COLO668 (cell line): ENCODE measurements at regions not wholly inside any gene's neighbourhood (a gene's known extent, or its start where the extent isn't known, plus 50 kb on each side); places are given as distances from the start of the nearest gene placed in this dataset.
A peak's percentile ranks its signal among the peaks of the same experiment; 100 is the strongest.

Experiments used
- DNase-seq: peaks from one replicate; lab custom pipeline; 2025; ENCODE audit not compliant: unreplicated experiment; lab: John Stamatoyannopoulos, UW

GRCh38 chr13:31895691-31896090, 135.9 kb upstream of the FRY start:
- DNase-seq, result no peak

- DNase-seq, result no peak
These were observed 135.1 kb upstream of the FRY start for GRCh38 chr13:31896427-31896826.

DNA sequence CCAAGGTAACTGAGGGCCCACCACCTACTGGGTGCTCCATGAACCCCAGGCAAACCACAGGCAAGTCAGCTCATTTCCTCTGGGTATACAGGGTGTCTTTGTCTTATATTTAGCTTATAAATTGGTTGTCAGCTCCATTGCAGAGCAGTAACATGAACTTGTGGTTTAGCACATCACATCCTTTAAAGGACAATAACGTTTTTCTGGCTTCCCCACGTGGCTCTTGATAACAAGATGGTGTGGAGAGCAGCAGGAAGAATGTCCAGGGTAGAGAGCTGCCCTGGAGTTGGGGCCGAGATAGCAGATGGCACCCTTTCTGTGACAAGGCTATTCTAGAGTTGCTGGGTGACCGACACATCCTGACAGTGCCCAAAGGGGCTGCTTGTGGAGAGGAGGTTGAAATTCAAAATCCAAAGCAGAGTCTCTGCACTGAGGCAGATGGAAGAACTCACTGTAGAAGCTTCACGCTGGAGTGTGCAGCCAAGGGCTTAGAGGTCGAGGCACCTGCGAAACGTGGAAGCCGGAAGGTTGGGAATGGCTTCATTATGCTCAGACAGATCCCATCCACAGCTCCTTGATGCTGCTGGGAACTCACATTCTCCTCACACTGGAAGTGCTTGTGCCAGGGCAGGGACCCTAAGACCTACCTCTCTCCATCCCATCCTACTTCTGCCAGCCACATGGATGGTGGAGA, 133.0 kb upstream of the FRY start:
- no peak for DNase-seq

DNA sequence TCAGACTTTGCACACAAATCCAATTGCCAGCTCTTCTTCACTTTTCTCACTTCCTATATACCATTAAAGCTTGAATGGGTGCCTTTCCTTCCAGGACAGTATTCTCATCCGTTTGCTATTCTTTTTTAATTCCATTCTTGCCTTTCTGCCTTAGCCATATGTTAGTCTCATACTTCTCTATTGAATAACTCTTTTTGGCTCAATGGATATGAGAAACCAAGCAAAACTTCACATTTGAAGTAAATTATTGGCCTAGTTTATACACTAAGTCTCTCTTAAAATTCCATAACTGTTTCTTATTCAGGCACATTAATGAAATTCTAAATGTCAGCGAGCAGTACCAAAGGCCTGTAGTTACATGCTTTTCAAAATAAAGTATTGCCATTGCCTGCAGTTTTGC, 129.6 kb upstream of the FRY start:
- no peak for DNase-seq

GRCh38 chr13:31903111-31903815, 128.3 kb upstream of the FRY start:
- no peak for DNase-seq

GRCh38 chr13:31904941-31905824, 126.4 kb upstream of the FRY start:
- no peak for DNase-seq

DNA sequence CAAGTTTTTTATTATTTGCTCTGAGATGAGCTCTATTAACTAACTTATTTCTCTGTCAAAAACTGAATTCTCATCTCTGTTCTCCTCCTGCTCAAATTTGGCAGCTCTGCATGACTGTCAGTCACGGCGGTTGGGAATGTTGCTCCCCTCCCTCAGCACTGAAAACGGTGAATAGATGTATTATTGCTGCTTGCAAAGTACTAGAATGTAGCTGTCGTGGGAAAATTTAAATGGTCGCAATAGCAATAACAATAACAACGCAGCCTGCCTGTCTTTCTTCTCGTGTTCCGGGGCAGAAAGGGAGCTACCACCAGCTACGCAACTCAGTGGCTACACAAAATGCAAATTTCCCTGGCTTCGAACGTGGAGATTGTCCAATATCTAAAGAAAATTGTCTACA, 125.6 kb upstream of the FRY start:
- DNase-seq, result no peak

GRCh38 chr13:31908696-31909411, 122.7 kb upstream of the FRY start:
- no peak for DNase-seq

DNA sequence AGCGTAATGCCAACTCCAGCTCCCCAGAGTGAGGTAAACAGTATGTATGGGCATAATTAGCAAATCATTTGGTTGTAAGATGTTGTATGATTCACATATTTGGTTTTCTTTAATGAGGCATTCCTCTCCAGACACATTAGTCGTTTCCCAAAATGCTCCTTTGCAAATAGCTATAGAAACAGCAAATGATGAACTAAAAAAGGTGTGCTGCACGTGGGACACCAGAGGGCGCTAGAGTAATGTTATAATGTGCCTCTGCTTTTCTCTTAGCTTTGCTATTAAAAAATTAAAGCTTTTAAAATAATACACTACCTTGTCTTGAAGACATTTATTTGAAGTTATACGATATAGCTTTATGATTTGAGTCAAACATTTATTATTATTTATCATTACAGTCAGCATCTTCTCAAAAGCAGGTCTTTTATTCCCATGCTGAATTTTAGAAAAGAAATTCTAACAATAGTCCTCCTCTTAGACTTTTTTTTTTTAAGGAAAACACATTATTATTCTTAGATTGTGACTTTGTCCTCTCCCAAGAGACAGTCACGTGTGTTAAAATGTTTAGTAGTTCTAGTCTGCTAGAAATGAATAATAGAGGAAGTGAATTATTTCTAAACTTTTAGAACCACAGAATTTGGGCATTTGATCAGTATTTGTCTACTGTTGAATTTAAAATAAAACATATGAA, 121.6 kb upstream of the FRY start:
- DNase-seq, result peak; percentile 78

DNA sequence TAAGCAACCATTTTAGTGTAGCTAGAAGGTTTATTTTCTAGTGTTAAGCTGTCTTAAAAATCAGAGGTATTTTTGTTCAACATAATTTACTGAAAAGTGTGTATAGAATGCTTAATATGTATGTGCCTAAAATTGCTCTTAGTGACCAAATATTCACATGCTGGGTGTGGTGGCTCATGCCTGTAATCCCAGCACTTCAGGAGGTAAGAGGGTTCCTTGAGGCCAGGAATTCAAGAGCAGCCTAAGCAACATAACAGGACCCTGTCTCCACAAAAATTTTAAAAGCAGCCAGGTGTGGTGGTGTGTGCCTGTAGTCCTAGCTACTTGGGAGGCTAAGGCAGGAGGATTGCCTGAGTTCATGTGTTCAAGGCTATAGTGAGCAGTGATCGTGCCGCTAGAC, 120.9 kb upstream of the FRY start:
- no peak for DNase-seq

DNA sequence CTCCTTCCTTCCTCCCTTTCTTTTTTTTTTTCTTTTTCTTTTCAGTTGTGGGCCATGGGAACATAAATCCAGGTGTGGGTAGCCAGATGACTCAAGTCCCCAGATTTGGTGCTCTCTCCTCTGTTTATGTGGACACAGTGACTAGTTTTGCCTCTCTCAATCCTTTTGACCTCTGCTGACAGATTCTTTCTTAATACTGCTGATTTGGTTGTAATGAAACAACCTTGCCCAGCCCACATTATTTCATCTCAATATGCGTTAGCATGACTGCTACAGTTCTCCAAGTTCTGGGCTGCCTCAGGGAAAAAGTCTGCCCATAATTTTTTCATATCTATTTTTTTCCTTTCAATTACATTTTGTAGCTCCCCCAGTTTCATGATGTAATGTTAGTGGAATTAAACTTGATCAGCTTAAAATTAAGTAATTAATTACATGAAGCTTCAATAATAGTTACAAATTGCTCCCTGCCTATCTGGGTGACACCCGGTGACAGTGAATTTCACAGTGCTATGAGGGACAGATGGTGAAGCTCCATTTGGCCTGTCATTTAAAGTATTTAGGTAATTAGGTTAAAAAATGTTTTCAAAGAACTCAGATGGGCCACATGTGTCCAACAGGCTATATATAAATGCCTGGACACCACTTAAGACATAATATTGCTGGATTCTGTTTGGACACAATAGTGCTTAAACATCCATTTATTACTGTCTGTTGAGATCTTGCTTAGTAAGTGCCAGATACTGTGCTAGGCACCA, 118.8 kb upstream of the FRY start:
- DNase-seq, result no peak

DNA sequence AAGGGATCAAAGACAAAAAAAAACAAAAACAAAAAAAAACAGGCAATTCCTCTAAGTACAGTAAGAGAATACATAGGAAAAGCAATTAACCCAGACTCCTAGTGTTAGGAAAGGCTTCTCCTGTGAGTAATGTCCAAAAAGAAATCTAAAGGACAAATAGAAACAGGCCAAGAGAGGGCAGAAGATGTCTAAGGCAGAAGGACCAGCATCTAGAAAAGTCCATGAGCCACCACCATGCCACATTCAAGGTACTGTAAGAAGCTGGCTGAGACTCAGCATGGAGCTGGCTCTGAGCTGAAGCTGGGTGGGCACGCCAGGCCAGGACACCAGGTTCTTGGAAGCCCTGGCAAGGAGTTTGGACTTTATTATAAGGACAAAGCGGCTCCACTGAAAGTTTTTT, 118.1 kb upstream of the FRY start:
- no peak for DNase-seq

GRCh38 chr13:31914843-31915242, 116.7 kb upstream of the FRY start:
- no peak for DNase-seq

GRCh38 chr13:31918707-31919106, 112.9 kb upstream of the FRY start:
- no peak for DNase-seq

GRCh38 chr13:31919241-31919640, 112.3 kb upstream of the FRY start:
- no peak for DNase-seq

DNA sequence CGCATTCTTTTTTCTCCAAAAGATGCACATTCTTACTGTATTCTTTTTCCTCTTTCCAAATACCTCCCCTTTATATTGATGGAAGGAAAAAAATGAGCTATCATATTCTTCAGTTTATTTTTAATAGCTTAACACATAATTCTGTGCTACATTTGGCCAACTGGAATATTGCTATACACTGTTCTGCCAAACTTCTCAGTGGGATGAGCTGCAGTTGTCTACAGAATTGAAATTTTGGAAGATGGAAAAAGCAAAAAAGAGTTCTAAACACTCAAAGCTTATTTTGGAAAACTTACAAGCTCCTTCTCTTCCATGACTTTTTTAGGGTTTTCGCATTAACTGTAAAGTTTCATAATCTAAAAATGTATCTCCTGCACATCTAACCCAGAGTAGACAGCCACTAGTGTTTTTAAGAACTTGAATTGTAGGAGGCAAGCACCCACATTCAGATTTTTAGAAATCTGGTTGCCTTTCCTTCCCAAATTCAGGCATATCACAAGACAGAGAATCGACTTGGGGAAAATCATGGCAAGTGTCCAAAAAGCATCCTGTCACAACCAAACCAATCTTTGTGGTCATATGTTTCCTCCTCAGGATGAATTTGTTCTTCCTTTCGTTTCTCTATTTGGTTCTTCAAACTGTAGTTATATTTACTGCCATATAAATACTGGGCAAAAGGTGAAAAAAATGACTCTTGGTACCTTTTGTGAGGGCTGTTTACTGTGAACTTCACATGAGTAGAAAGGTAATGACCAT, 111.4 kb upstream of the FRY start:
- DNase-seq, result no peak

DNA sequence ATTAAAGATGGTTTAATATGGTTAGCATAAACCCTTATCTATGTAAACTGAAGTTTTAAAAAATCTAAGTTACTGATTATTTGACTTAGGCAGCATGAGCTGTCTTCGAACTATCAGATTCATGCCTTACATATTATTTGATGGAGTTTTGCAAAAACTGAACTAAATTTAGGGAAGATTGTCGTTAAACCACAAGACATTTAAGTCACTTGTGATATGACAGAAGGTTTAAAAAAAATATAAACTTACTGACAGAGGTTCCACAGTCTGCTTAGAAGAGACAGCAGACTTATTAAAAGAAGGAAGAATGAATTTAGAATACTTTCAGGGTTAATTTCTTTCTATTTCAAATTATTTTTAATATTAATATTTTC, 110.9 kb upstream of the FRY start:
- DNase-seq, result no peak

GRCh38 chr13:31922724-31923123, 108.8 kb upstream of the FRY start:
- DNase-seq, result no peak

GRCh38 chr13:31923134-31923763, 108.3 kb upstream of the FRY start:
- DNase-seq, result peak; percentile 42
